ENCODE measurements at regions not wholly inside any gene's neighbourhood (a gene's known extent, or its start where the extent isn't known, plus 50 kb on each side); places are given as distances from the start of the nearest gene placed in this dataset.
"Not testable (repeated sequence)": the region's sequence is repeated elsewhere in the genome, so short reads cannot be mapped to it uniquely, and the experiment has no call there.

GRCh38 chrX:121179972-121180371 is 132.6 kb downstream of the GLUD2 start:
- peaks cover 19% of the 10 kb centered on the region for H3K9me3 ChIP-seq (ENCODE audit: control insufficient read depth, low read depth, low read length)
- no peak overlapping the region for H3K9ac ChIP-seq (ENCODE audit: low read length)
- H3K4me3 ChIP-seq (ENCODE audit: low read length), result no peak overlapping the region
- no peak overlapping the region for H3K27ac ChIP-seq (ENCODE audit: low read length)
- H3K36me3 ChIP-seq (ENCODE audit: control insufficient read depth, low read depth, low read length), result no peaks in the 10 kb centered on the region
- no peaks in the 10 kb centered on the region for H3K27me3 ChIP-seq (ENCODE audit: control insufficient read depth, insufficient read depth, low read length)
- H3K4me1 ChIP-seq (ENCODE audit: control insufficient read depth, low read depth, low read length), result no peaks in the 10 kb centered on the region

- peaks cover 7% of the 10 kb centered on the region for H3K9me3 ChIP-seq (ENCODE audit: control insufficient read depth, low read depth, low read length)
- H3K9ac ChIP-seq (ENCODE audit: low read length), result no peak overlapping the region
- no peaks in the 10 kb centered on the region for H3K36me3 ChIP-seq (ENCODE audit: control insufficient read depth, low read depth, low read length)
- no peak overlapping the region for H3K27ac ChIP-seq (ENCODE audit: low read length)
- no peak overlapping the region for H3K4me3 ChIP-seq (ENCODE audit: low read length)
- no peaks in the 10 kb centered on the region for H3K4me1 ChIP-seq (ENCODE audit: control insufficient read depth, low read depth, low read length)
- no peaks in the 10 kb centered on the region for H3K27me3 ChIP-seq (ENCODE audit: control insufficient read depth, insufficient read depth, low read length)
Observed at GRCh38 chrX:121191779-121192178, 144.4 kb downstream of the GLUD2 start.

- no peaks in the 10 kb centered on the region for H3K9me3 ChIP-seq (ENCODE audit: control insufficient read depth, low read depth, low read length)
- no peaks in the 10 kb centered on the region for H3K36me3 ChIP-seq (ENCODE audit: control insufficient read depth, low read depth, low read length)
- no peaks in the 10 kb centered on the region for H3K4me1 ChIP-seq (ENCODE audit: control insufficient read depth, low read depth, low read length)
- no peak overlapping the region for H3K9ac ChIP-seq (ENCODE audit: low read length)
- no peak overlapping the region for H3K4me3 ChIP-seq (ENCODE audit: low read length)
- no peaks in the 10 kb centered on the region for H3K27me3 ChIP-seq (ENCODE audit: control insufficient read depth, insufficient read depth, low read length)
- H3K27ac ChIP-seq (ENCODE audit: low read length), result no peak overlapping the region
Observed at GRCh38 chrX:121195719-121196118, 148.3 kb downstream of the GLUD2 start.

GRCh38 chrX:121196872-121197444 is 149.5 kb downstream of the GLUD2 start:
- not testable (repeated sequence) for H3K4me1 ChIP-seq (ENCODE audit: control insufficient read depth, low read depth, low read length); H3K9me3 ChIP-seq (ENCODE audit: control insufficient read depth, low read depth, low read length); H3K27me3 ChIP-seq (ENCODE audit: control insufficient read depth, insufficient read depth, low read length); H3K36me3 ChIP-seq (ENCODE audit: control insufficient read depth, low read depth, low read length); H3K9ac ChIP-seq (ENCODE audit: low read length); H3K4me3 ChIP-seq (ENCODE audit: low read length); H3K27ac ChIP-seq (ENCODE audit: low read length)

- Histone ChIP-seq H3K36me3 (ENCODE audit: control insufficient read depth, low read depth, low read length) (no peaks in the 10 kb centered on the region), H3K9ac (ENCODE audit: low read length) (no peak overlapping the region), H3K4me1 (ENCODE audit: control insufficient read depth, low read depth, low read length) (no peaks in the 10 kb centered on the region), H3K27ac (ENCODE audit: low read length) (no peak overlapping the region), H3K27me3 (ENCODE audit: control insufficient read depth, insufficient read depth, low read length) (no peaks in the 10 kb centered on the region), H3K9me3 (ENCODE audit: control insufficient read depth, low read depth, low read length) (peaks cover 20% of the 10 kb centered on the region), H3K4me3 (ENCODE audit: low read length) (no peak overlapping the region)
Observed at GRCh38 chrX:121208563-121208962, 161.2 kb downstream of the GLUD2 start.

- Histone ChIP-seq H3K27ac (ENCODE audit: low read length) (no peak overlapping the region), H3K36me3 (ENCODE audit: control insufficient read depth, low read depth, low read length) (no peaks in the 10 kb centered on the region), H3K4me3 (ENCODE audit: low read length) (no peak overlapping the region), H3K9me3 (ENCODE audit: control insufficient read depth, low read depth, low read length) (peaks cover 11% of the 10 kb centered on the region), H3K27me3 (ENCODE audit: control insufficient read depth, insufficient read depth, low read length) (no peaks in the 10 kb centered on the region), H3K9ac (ENCODE audit: low read length) (no peak overlapping the region), H3K4me1 (ENCODE audit: control insufficient read depth, low read depth, low read length) (no peaks in the 10 kb centered on the region)
Observed at GRCh38 chrX:121216641-121217374, 169.4 kb downstream of the GLUD2 start.

- Histone ChIP-seq H3K36me3 (ENCODE audit: control insufficient read depth, low read depth, low read length) (no peaks in the 10 kb centered on the region), H3K4me3 (ENCODE audit: low read length) (no peak overlapping the region), H3K9me3 (ENCODE audit: control insufficient read depth, low read depth, low read length) (peaks cover 13% of the 10 kb centered on the region), H3K4me1 (ENCODE audit: control insufficient read depth, low read depth, low read length) (no peaks in the 10 kb centered on the region), H3K27ac (ENCODE audit: low read length) (no peak overlapping the region), H3K9ac (ENCODE audit: low read length) (no peak overlapping the region), H3K27me3 (ENCODE audit: control insufficient read depth, insufficient read depth, low read length) (no peaks in the 10 kb centered on the region)
Observed at GRCh38 chrX:121221322-121221977, 174.0 kb downstream of the GLUD2 start.

- H3K27ac ChIP-seq (ENCODE audit: low read length), result no peak overlapping the region
- no peaks in the 10 kb centered on the region for H3K36me3 ChIP-seq (ENCODE audit: control insufficient read depth, low read depth, low read length)
- no peaks in the 10 kb centered on the region for H3K4me1 ChIP-seq (ENCODE audit: control insufficient read depth, low read depth, low read length)
- H3K4me3 ChIP-seq (ENCODE audit: low read length), result no peak overlapping the region
- no peak overlapping the region for H3K9ac ChIP-seq (ENCODE audit: low read length)
- peaks cover 14% of the 10 kb centered on the region for H3K9me3 ChIP-seq (ENCODE audit: control insufficient read depth, low read depth, low read length)
- no peaks in the 10 kb centered on the region for H3K27me3 ChIP-seq (ENCODE audit: control insufficient read depth, insufficient read depth, low read length)
Observed at GRCh38 chrX:121227888-121228287, 180.5 kb downstream of the GLUD2 start.

GRCh38 chrX:121231566-121232358 is 184.4 kb downstream of the GLUD2 start:
- H3K9me3 ChIP-seq (ENCODE audit: control insufficient read depth, low read depth, low read length), result peaks cover 7% of the 10 kb centered on the region
- no peak overlapping the region for H3K27ac ChIP-seq (ENCODE audit: low read length)
- no peaks in the 10 kb centered on the region for H3K36me3 ChIP-seq (ENCODE audit: control insufficient read depth, low read depth, low read length)
- H3K27me3 ChIP-seq (ENCODE audit: control insufficient read depth, insufficient read depth, low read length), result no peaks in the 10 kb centered on the region
- H3K4me3 ChIP-seq (ENCODE audit: low read length), result no peak overlapping the region
- no peaks in the 10 kb centered on the region for H3K4me1 ChIP-seq (ENCODE audit: control insufficient read depth, low read depth, low read length)
- H3K9ac ChIP-seq (ENCODE audit: low read length), result no peak overlapping the region

- no peaks in the 10 kb centered on the region for H3K4me1 ChIP-seq (ENCODE audit: control insufficient read depth, low read depth, low read length)
- no peak overlapping the region for H3K9ac ChIP-seq (ENCODE audit: low read length)
- H3K4me3 ChIP-seq (ENCODE audit: low read length), result no peak overlapping the region
- peaks cover 12% of the 10 kb centered on the region for H3K9me3 ChIP-seq (ENCODE audit: control insufficient read depth, low read depth, low read length)
- no peaks in the 10 kb centered on the region for H3K36me3 ChIP-seq (ENCODE audit: control insufficient read depth, low read depth, low read length)
- H3K27ac ChIP-seq (ENCODE audit: low read length), result no peak overlapping the region
- no peaks in the 10 kb centered on the region for H3K27me3 ChIP-seq (ENCODE audit: control insufficient read depth, insufficient read depth, low read length)
Observed at GRCh38 chrX:121236040-121236439, 188.6 kb downstream of the GLUD2 start.

- no peak overlapping the region for H3K4me3 ChIP-seq (ENCODE audit: low read length)
- H3K9me3 ChIP-seq (ENCODE audit: control insufficient read depth, low read depth, low read length), result peaks cover 22% of the 10 kb centered on the region
- no peaks in the 10 kb centered on the region for H3K4me1 ChIP-seq (ENCODE audit: control insufficient read depth, low read depth, low read length)
- no peak overlapping the region for H3K27ac ChIP-seq (ENCODE audit: low read length)
- H3K36me3 ChIP-seq (ENCODE audit: control insufficient read depth, low read depth, low read length), result no peaks in the 10 kb centered on the region
- H3K27me3 ChIP-seq (ENCODE audit: control insufficient read depth, insufficient read depth, low read length), result no peaks in the 10 kb centered on the region
- H3K9ac ChIP-seq (ENCODE audit: low read length), result no peak overlapping the region
Observed at GRCh38 chrX:121238093-121238492, 190.7 kb downstream of the GLUD2 start.
